DOHH2 (cell line): ENCODE measurements at regions not wholly inside any gene's neighbourhood (a gene's known extent, or its start where the extent isn't known, plus 50 kb on each side); places are given as distances from the start of the nearest gene placed in this dataset.

Experiments used
- H3F3A ChIP-seq: fragments of 200-600 bp; sonication (generic), shearing (Covaris generic); 2 replicates; pipeline ENCODE4 v1.6.0; 2016; ENCODE audit warnings: antibody characterized with exemption, mild to moderate bottlenecking; ENCODE audit not compliant: control insufficient read depth, insufficient read depth
- H3K27ac ChIP-seq: fragments of 200-600 bp; sonication (generic); 2 replicates; pipeline ENCODE4 v1.5.1; 2014; ENCODE audit warnings: low read depth, mild to moderate bottlenecking, low read length, moderate library complexity
- H3K27me3 ChIP-seq: fragments of 200-600 bp; sonication (generic); 2 replicates; pipeline ENCODE4 v1.6.1; 2014; ENCODE audit warnings: mild to moderate bottlenecking, low read length, mixed read lengths; ENCODE audit not compliant: control insufficient read depth
- H3K36me3 ChIP-seq: fragments of 200-600 bp; sonication (generic); 2 replicates; pipeline ENCODE4 v1.6.1; 2014; ENCODE audit warnings: mild to moderate bottlenecking, low read length, moderate library complexity, mixed read lengths; ENCODE audit not compliant: control insufficient read depth
- H3K4me1 ChIP-seq: fragments of 200-600 bp; sonication (generic); 2 replicates; pipeline ENCODE4 v1.6.1; 2014; ENCODE audit warnings: mild to moderate bottlenecking, low read length, mixed read lengths; ENCODE audit not compliant: control insufficient read depth
- H3K4me2 ChIP-seq: fragments of 200-600 bp; sonication (generic); 2 replicates; pipeline ENCODE4 v1.6.0; 2014; ENCODE audit warnings: mild to moderate bottlenecking, low read length, moderate library complexity
- H3K4me3 ChIP-seq: fragments of 200-600 bp; sonication (generic); 2 replicates; pipeline ENCODE4 v1.5.1; 2014; ENCODE audit warnings: mild to moderate bottlenecking, low read length, mixed read lengths
- H3K79me2 ChIP-seq: fragments of 200-600 bp; sonication (generic); 2 replicates; pipeline ENCODE4 v1.6.1; 2014; ENCODE audit warnings: mild to moderate bottlenecking, low read length, mixed read lengths; ENCODE audit not compliant: control insufficient read depth
- H3K9me2 ChIP-seq: fragments of 200-600 bp; sonication (generic); replicated peaks from 2 replicates; pipeline ENCODE4 v1.6.1; 2014; ENCODE audit warnings: mild to moderate bottlenecking, low read length, mixed read lengths; ENCODE audit not compliant: control insufficient read depth
- H3K9me3 ChIP-seq: fragments of 200-600 bp; sonication (generic); 2 replicates; pipeline ENCODE4 v1.6.1; 2014; ENCODE audit warnings: antibody characterized with exemption, low read length, mixed read lengths; ENCODE audit not compliant: control insufficient read depth, insufficient read depth
- H4K20me1 ChIP-seq: fragments of 200-600 bp; sonication (generic); 2 replicates; pipeline ENCODE4 v1.6.0; 2014; ENCODE audit warnings: low read depth, mild to moderate bottlenecking, antibody characterized with exemption, low read length, moderate library complexity; ENCODE audit not compliant: control insufficient read depth, insufficient read depth
- EZH2phosphoT487 ChIP-seq: fragments of 200-600 bp; sonication (generic); IDR thresholded peaks from 2 replicates; pipeline ENCODE4 v1.6.1; 2017; ENCODE audit warnings: borderline replicate concordance, mild to moderate bottlenecking, antibody characterized with exemption, low read length, moderate library complexity, mixed read lengths
- TF ChIP-seq, protein P1 (sequence below): fragments of 200-600 bp; sonication (generic); IDR thresholded peaks from one replicate; pipeline ENCODE4 v1.5.1; 2014; ENCODE audit warnings: antibody characterized with exemption, mild to moderate bottlenecking, low read depth, low read length; ENCODE audit not compliant: poor library complexity, severe bottlenecking

- H3K27ac ChIP-seq = no peak overlapping the region
- no peaks in the 10 kb centered on the region for H3K27me3 ChIP-seq
- H3F3A ChIP-seq = peaks cover 5% of the 10 kb centered on the region; the same call in 1 of the 2 replicates
- no peaks in the 10 kb centered on the region for H3K79me2 ChIP-seq
- H3K4me2 ChIP-seq = no peak overlapping the region
- no peak overlapping the region for H3K4me3 ChIP-seq
- H3K9me2 ChIP-seq = no peaks in the 10 kb centered on the region
- no peaks in the 10 kb centered on the region for H3K36me3 ChIP-seq
- peaks cover 74% of the 10 kb centered on the region for H3K4me1 ChIP-seq
- no peaks in the 10 kb centered on the region for H4K20me1 ChIP-seq
- H3K9me3 ChIP-seq = no peaks in the 10 kb centered on the region
- TF ChIP-seq EZH2phosphoT487 = no peak
- TF ChIP-seq, protein P1, sequence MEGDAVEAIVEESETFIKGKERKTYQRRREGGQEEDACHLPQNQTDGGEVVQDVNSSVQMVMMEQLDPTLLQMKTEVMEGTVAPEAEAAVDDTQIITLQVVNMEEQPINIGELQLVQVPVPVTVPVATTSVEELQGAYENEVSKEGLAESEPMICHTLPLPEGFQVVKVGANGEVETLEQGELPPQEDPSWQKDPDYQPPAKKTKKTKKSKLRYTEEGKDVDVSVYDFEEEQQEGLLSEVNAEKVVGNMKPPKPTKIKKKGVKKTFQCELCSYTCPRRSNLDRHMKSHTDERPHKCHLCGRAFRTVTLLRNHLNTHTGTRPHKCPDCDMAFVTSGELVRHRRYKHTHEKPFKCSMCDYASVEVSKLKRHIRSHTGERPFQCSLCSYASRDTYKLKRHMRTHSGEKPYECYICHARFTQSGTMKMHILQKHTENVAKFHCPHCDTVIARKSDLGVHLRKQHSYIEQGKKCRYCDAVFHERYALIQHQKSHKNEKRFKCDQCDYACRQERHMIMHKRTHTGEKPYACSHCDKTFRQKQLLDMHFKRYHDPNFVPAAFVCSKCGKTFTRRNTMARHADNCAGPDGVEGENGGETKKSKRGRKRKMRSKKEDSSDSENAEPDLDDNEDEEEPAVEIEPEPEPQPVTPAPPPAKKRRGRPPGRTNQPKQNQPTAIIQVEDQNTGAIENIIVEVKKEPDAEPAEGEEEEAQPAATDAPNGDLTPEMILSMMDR = no peak
Observed at GRCh38 chr15:31257286-31257685, 69.3 kb upstream of the KLF13 start.

DNA sequence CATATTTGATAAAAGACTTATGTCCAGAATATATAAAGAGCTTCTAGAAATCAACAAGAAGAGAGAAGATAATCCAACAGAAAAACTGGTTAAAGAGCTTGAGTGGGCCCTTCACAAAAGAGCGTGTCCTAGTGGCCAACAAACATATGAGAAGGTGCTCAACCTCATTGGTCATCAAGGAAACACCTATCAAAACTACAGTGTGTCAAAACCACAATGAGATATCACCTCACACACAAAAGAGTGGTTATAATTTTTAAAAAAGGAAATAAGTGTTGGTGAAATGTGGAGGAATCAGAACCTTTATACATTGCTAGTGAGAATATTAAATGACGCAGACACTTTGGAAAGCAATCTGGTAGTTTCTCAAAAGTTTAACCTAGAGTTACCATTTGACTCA is 68.4 kb upstream of the KLF13 start:
- Histone ChIP-seq H3K9me3 (no peaks in the 10 kb centered on the region), H3K9me2 (no peaks in the 10 kb centered on the region), H3K79me2 (no peaks in the 10 kb centered on the region), H3K27me3 (no peaks in the 10 kb centered on the region), H3F3A (peaks cover 9% of the 10 kb centered on the region), H3K27ac (no peak overlapping the region), H3K4me3 (no peak overlapping the region), H4K20me1 (no peaks in the 10 kb centered on the region), H3K4me2 (no peak overlapping the region), H3K4me1 (peaks cover 79% of the 10 kb centered on the region), H3K36me3 (no peaks in the 10 kb centered on the region)
- no peak for TF ChIP-seq EZH2phosphoT487
- TF ChIP-seq, protein P1 = no peak

DNA sequence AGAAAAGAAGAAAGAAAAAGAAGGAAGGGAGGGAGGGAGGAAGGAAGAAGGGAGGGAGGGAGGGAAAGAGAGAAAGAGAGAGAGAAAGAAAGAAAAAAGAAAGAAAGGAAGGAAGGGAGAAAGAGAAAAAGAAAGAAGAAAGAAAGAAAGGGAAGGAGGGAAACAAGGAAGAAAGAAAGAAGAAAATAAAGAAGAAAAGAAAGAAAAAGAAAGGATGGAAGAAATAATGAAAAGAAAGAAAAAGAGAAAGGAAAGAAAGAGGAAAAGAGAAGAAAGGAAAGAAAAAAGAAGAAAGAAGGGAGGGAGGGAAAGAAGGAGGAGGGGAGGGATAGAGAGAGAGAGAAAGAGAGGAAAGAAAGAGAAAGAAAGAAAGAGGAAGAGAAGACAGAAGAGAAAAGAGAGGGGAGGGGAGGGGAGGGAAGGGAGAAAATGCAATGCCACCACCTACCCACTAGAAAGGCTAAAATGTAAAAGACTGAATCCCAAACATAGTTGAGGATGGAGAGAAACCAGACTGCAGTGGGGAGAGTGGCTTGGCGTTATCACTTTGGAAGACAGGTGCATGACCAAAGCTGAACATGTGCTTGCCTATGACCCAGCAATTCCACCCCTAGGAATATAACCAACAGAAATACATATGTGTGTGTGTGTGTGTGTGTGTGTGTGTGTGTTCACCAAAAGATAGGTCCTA is 66.9 kb upstream of the KLF13 start:
- no peak overlapping the region for H3K4me3 ChIP-seq
- H3K9me3 ChIP-seq = no peaks in the 10 kb centered on the region

More for the DNA sequence above, 66.9 kb upstream of the KLF13 start:
- Histone ChIP-seq H4K20me1 (no peaks in the 10 kb centered on the region), H3K4me1 (peaks cover 84% of the 10 kb centered on the region), H3K36me3 (no peaks in the 10 kb centered on the region), H3K27ac (no peak overlapping the region), H3K9me2 (no peaks in the 10 kb centered on the region), H3F3A (peaks cover 20% of the 10 kb centered on the region), H3K79me2 (no peaks in the 10 kb centered on the region), H3K27me3 (no peaks in the 10 kb centered on the region), H3K4me2 (no peak overlapping the region)
- TF ChIP-seq, protein P1 = no peak
- TF ChIP-seq EZH2phosphoT487 = no peak
